HG03196 (cell line): ENCODE measurements at regions not wholly inside any gene's neighbourhood (a gene's known extent, or its start where the extent isn't known, plus 50 kb on each side); places are given as distances from the start of the nearest gene placed in this dataset.

Source experiments
- ATAC-seq: cut with Tn5 transposase; IDR thresholded peaks from one replicate; pipeline ENCODE4 v1.9.1; 2021; ENCODE audit not compliant: unreplicated experiment

DNA sequence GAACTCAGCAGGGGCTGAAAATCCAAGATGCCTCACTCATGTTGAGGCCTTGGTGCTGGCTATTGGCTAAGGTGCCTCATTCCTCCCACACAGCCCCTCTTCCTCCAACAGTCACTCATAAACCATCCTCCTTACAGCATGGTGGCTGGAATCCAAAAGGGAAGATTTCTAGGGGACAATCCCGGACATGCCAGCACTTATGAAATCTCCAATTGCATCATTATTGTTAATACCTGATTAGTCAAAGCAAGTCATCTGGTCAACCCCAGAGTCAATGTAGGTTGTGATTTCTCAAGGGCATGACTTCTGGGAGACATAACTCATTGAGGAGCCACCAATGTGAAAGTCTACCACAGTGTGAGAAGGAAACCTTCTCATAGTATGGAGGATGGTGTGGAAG, 506.6 kb upstream of the NOX3 start:
- ATAC-seq, result no peak

DNA sequence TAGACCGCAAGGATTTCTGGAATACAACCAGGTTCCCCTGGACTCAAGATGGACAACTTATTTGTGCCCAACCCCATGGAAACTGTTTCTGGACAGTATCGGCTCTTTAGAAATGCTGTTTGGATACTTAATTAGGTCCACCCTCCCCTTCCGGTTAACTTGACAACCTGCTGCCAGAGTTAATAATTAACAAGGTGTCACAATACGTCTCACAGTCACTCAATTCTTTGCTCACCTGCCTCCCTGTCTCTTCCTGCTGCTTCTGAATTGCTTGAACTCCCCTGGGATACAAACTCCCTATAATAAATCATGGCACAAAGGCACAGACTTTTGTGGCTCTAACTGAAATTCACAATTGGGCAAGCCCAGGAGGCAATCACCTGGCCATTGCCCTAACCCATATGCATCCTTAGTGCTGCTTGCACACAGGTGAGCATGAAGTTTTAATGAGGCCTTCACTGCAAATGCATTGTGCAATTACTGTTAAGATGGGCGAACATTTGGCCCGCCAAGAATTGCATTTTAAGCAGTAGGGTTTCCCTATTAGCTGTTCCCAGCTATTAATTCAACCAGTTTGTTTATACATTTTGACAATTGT, 504.4 kb upstream of the NOX3 start:
- ATAC-seq, result no peak

GRCh38 chr6:155958550-155958949, 502.9 kb upstream of the NOX3 start:
- ATAC-seq, result no peak

DNA sequence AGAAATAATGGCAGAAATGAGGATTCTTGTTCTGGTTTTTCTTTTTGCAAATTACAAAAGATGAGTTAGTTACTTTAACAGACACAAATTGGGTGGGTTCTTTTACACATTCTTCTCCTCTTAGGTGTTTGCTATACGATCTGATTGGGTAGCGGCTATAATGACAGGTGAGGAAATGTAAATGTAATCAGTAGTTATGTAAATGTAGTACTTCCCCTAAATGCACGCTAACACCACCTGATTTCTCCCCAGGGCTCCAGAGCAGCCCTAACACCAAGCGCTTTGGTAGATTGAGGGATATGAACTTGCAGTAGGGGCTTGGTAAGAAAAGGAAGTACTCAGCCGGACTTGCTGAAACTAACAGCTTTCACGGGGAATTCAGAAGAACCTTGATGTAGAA, 499.4 kb upstream of the NOX3 start:
- no peak for ATAC-seq

GRCh38 chr6:155954149-155954548, 498.5 kb upstream of the NOX3 start:
- no peak for ATAC-seq

GRCh38 chr6:155949256-155949655, 493.6 kb upstream of the NOX3 start:
- ATAC-seq, result no peak

GRCh38 chr6:155946860-155947259, 491.2 kb upstream of the NOX3 start:
- no peak for ATAC-seq

- no peak for ATAC-seq
Observed at GRCh38 chr6:155943635-155944034, 488.0 kb upstream of the NOX3 start.

- ATAC-seq, result no peak
Observed at GRCh38 chr6:155939253-155939652, 483.6 kb upstream of the NOX3 start.

- no peak for ATAC-seq
Observed at GRCh38 chr6:155936551-155936950, 480.9 kb upstream of the NOX3 start.

- no peak for ATAC-seq
Observed at GRCh38 chr6:155936127-155936526, 480.5 kb upstream of the NOX3 start.

DNA sequence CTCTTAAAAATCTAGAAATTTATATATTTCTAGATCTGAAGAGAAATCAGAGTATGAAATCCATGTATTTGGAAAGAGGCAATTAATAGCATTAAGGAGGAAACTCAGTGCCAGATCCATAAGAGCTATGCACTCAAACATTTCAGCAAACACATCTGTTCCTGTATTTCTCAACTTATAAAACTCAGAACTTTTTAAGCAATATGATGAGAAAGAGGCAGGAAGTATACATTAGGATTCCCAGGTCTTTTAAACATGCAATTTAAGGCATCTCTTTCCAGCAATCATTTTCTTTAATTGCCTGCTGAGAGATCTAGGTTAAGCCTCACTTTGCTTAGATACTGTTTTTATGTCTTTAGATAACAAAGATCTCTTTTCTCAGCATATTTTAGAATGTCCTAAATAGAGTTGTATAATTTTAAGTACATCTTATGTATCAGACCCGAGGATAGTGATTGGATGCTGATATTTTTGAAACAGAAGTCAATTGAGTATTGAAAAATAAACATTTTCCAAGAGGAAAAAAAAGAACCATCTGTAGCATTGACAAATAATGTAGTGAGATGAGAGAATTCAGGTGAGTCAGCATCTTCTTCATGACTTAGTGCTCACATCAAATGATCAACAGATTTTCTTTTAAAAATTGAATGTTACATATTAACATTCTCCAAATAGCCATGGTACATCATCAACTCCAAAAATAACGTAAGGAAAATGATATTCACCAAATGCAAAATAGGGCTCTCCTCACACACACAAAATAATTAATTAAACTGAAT, 461.4 kb upstream of the NOX3 start:
- ATAC-seq, result no peak

- ATAC-seq, result no peak
Observed at GRCh38 chr6:155915651-155916050, 460.0 kb upstream of the NOX3 start.

GRCh38 chr6:155913816-155914215, 458.2 kb upstream of the NOX3 start:
- ATAC-seq, result no peak

GRCh38 chr6:155909710-155910109, 454.1 kb upstream of the NOX3 start:
- no peak for ATAC-seq

- ATAC-seq, result no peak
Observed at GRCh38 chr6:155895641-155896040, 440.0 kb upstream of the NOX3 start.

DNA sequence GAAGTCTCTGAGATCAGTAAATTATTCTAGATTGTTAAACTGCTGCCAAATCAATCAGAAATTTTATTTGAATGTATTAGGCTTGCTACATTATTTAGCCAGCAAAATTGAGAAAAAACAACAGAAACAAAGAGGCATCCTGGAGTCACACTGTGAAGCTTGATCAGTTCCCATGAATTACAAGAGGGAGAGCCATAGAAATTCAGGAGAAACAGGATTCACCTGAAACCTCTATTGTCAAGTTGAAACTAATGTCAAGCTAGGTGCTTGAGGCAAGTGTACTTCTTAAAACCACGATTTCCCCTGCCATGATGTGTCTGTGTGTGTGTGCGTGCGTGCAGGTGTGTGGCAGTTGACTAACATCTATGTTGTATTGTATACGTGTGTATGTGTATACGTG, 439.1 kb upstream of the NOX3 start:
- ATAC-seq, result no peak

- ATAC-seq, result no peak
Observed at GRCh38 chr6:155894262-155894661, 438.6 kb upstream of the NOX3 start.

GRCh38 chr6:155890409-155890808, 434.8 kb upstream of the NOX3 start:
- ATAC-seq, result no peak

DNA sequence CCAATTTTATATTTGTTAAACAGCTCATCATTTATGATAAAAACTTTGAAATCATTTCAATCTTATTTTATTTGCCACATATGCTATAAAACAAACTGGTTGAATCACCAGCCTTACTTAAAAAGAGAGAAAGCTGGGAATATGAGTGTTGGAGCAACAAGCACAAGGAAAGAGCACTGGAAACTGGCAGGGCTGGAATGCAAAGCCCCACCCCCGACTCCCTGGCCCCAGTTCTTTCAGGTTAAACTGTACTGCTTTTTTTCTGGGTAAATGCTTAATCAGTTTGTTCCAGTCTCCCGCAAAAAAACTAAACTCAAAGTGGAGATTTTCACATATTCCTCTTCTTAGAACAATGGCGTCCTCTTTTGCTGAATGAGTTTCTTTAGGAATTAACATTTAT, 433.8 kb upstream of the NOX3 start:
- no peak for ATAC-seq

GRCh38 chr6:155887421-155887820, 431.8 kb upstream of the NOX3 start:
- ATAC-seq, result no peak

GRCh38 chr6:155883741-155884140, 428.1 kb upstream of the NOX3 start:
- ATAC-seq, result no peak

- ATAC-seq, result no peak
Observed at GRCh38 chr6:155883334-155883731, 427.7 kb upstream of the NOX3 start.
